Activated CD8-positive, alpha-beta memory T cell treated with anti-CD3 and anti-CD28 coated beads, Interleukin-2, amount 10 ng/mL, durations not matched to agents 7 days and 5 days (primary cell): ENCODE measurements at regions not wholly inside any gene's neighbourhood (a gene's known extent, or its start where the extent isn't known, plus 50 kb on each side); places are given as distances from the start of the nearest gene placed in this dataset.

Experiments
- ATAC-seq: fragments of 150-1000 bp; cut with Tn5 transposase; one replicate; pipeline ENCODE4 v1.10.0; 2021; ENCODE audit warnings: moderate library complexity
- CTCF ChIA-PET: fragments of 350-600 bp; sonication (Branson Sonifier 250); formaldehyde crosslinking; loops from one replicate; lab custom pipeline; 2021; ENCODE audit warnings: antibody characterized with exemption; lab: Charles Lee
- DNase-seq: peaks from one replicate; pipeline ENCODE4 v3.0.0-alpha.2; 2020
- H3K27ac Mint-ChIP-seq: one replicate; pipeline ENCODE4 v1.8.0; 2021; ENCODE audit warnings: mild to moderate bottlenecking, mixed read lengths
- H3K27me3 Mint-ChIP-seq: one replicate; pipeline ENCODE4 v1.8.0; 2021; ENCODE audit warnings: mixed read lengths
- H3K36me3 Mint-ChIP-seq: one replicate; pipeline ENCODE4 v1.8.0; 2021; ENCODE audit warnings: mild to moderate bottlenecking, mixed read lengths
- H3K4me1 Mint-ChIP-seq: one replicate; pipeline ENCODE4 v1.8.0; 2021; ENCODE audit warnings: mixed read lengths
- H3K4me3 Mint-ChIP-seq: one replicate; pipeline ENCODE4 v1.8.0; 2021; ENCODE audit warnings: mild to moderate bottlenecking, moderate library complexity, mixed read lengths
- H3K9me3 Mint-ChIP-seq: one replicate; pipeline ENCODE4 v1.8.0; 2022; ENCODE audit warnings: low read depth, mixed read lengths

- Mint-ChIP-seq H3K4me3 (no peak overlapping the region), H3K27me3 (no peaks in the 10 kb centered on the region), H3K36me3 (no peaks in the 10 kb centered on the region), H3K27ac (no peak overlapping the region), H3K4me1 (no peaks in the 10 kb centered on the region), H3K9me3 (no peaks in the 10 kb centered on the region)
- no peak for ATAC-seq
- CTCF ChIA-PET = no interaction called here
- DNase-seq = no peak
These were observed 828.5 kb upstream of the NECTIN3 start for GRCh38 chr3:110243081-110243480.

DNA sequence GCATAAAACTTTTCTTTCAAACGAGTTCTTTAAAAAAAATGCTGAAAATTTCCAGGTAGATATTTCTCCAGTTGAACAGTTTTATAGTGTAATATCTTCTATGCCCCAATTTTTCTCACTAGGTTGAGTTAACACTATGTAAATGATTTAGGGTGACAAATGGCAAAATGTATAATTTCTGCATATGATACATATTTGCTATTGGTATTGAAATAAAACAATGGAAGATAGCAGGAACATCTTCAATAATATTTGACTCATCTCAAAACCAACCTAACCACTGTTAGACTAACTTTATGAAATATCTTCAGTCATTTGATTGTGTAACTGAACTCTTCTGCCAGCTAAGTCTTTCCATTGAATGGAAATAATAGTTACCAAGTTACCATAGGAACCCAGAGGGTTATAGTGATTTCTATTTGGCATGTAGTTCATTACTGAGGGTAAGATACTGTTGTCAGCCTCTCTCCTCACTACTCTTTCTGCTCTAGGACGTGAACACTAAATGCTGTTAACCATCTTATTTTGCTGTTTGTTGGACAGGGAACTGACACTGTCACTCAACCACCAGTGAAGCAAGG, 824.7 kb upstream of the NECTIN3 start:
- Mint-ChIP-seq H3K4me3 (no peak overlapping the region), H3K27ac (no peak overlapping the region), H3K4me1 (no peaks in the 10 kb centered on the region), H3K27me3 (no peaks in the 10 kb centered on the region), H3K36me3 (no peaks in the 10 kb centered on the region), H3K9me3 (no peaks in the 10 kb centered on the region)
- no peak for DNase-seq
- no peak for ATAC-seq
- CTCF ChIA-PET = no interaction called here

DNA sequence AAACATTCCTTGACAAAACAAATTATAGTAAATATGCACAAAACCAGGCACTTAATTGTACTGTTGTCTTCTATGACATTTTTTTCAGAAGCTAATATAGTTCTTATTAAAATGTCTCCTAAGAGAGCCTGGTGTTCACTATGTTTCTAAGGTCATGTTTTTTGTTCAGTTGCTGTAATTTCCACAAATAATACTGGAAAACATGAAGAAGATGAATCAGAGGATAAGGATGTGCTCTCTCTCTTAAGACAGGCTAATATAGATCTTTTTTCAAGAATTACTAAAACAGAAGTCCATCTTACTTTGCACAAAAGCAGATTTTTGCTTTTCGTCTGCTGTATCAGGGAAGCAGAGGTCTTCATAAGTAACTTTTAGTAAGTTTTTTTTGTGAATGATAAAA, 823.0 kb upstream of the NECTIN3 start:
- no peaks in the 10 kb centered on the region for H3K9me3 Mint-ChIP-seq
- H3K27me3 Mint-ChIP-seq = no peaks in the 10 kb centered on the region
- CTCF ChIA-PET = no interaction called here
- no peaks in the 10 kb centered on the region for H3K36me3 Mint-ChIP-seq
- DNase-seq = no peak
- no peak overlapping the region for H3K4me3 Mint-ChIP-seq
- ATAC-seq = no peak
- H3K27ac Mint-ChIP-seq = no peak overlapping the region
- no peaks in the 10 kb centered on the region for H3K4me1 Mint-ChIP-seq

DNA sequence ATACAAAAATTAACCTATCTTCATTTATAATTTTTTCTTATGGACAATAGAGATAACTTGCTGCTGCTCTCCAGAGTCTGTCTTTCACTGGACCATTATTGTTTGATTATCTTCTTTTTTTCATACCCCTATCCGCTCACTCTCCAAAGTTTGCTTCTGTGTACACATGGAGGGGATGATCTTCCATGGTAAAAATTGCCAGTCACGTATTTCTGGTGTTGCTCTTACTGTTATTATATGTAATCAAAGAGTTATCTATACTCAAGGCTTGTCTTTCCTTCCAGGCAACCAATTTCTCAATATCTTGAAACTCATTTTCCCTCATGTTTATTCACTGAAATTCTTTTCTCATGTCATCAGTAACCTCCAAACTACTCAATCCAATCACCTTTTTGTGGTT, 817.8 kb upstream of the NECTIN3 start:
- DNase-seq = no peak
- Mint-ChIP-seq H3K27me3 (no peaks in the 10 kb centered on the region), H3K36me3 (no peaks in the 10 kb centered on the region), H3K9me3 (no peaks in the 10 kb centered on the region), H3K4me3 (no peak overlapping the region), H3K4me1 (no peaks in the 10 kb centered on the region), H3K27ac (no peak overlapping the region)
- CTCF ChIA-PET = no interaction called here
- ATAC-seq = no peak

GRCh38 chr3:110254591-110254990, 817.0 kb upstream of the NECTIN3 start:
- Mint-ChIP-seq H3K9me3 (no peaks in the 10 kb centered on the region), H3K27me3 (no peaks in the 10 kb centered on the region), H3K36me3 (no peaks in the 10 kb centered on the region), H3K27ac (no peak overlapping the region), H3K4me3 (no peak overlapping the region), H3K4me1 (no peaks in the 10 kb centered on the region)
- ATAC-seq = no peak
- no peak for DNase-seq
- CTCF ChIA-PET = no interaction called here

DNA sequence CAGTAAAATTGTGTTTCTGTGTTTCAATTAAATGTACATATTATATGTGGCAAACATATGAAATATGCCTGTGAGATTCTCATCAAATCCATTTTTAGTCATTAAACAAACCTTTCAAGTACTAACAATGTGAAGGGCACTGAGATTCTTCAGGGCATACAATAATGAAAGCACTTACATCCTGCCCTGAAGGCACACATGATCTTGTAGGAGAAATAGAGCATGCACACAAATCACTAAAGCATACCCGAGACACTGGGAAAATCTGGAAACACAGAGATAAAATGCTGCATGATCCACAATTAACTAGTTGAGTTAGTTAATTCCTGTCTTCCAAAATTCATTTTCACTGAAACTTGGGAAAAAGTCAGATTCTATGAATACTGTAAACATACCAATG, 810.5 kb upstream of the NECTIN3 start:
- DNase-seq (no peak), ATAC-seq (no peak)
- Mint-ChIP-seq H3K36me3 (no peaks in the 10 kb centered on the region), H3K4me3 (no peak overlapping the region), H3K27ac (no peak overlapping the region), H3K27me3 (no peaks in the 10 kb centered on the region), H3K9me3 (no peaks in the 10 kb centered on the region), H3K4me1 (no peaks in the 10 kb centered on the region)
- CTCF ChIA-PET = no interaction called here

DNA sequence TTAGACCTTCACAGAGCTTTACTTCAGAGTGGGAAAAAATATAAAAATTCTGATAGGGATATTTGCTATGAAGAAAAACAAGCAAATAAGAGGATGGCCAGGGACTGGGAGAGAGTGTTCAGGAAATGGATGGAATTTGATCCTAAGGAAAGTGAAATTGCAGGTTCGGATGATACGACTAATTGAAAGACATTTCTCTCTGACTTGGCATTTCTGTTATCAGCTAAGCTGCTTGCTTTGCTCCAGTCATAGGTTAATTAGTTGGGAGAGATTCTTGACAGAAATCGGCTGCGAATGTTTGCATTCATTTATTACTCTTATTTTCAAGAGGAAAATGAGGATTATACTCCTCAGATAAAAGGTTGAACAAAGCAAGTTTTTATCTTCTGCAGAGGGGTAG, 808.7 kb upstream of the NECTIN3 start:
- Mint-ChIP-seq H3K36me3 (no peaks in the 10 kb centered on the region), H3K9me3 (no peaks in the 10 kb centered on the region), H3K27me3 (no peaks in the 10 kb centered on the region), H3K27ac (no peak overlapping the region), H3K4me1 (no peaks in the 10 kb centered on the region), H3K4me3 (no peak overlapping the region)
- CTCF ChIA-PET = no interaction called here
- ATAC-seq (no peak), DNase-seq (no peak)

DNA sequence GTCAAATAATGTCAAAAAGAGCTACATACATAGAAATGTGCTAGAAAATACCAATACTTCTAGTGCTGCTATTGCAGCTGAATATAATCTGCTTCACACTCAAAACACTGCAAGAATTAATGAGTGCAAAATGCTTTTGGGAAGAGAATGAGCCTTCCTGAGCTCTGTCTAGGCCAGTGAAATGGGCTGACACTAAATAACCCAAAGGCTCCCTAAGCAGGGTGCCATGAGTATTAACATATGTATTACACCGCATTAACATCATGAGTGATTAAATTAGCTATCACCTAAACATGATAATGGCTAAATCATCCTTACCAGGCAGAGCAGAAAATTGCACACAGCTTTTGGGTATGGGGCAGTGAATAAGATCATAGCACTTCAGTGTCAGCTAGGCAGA, 806.3 kb upstream of the NECTIN3 start:
- no peak for ATAC-seq
- Mint-ChIP-seq H3K4me3 (no peak overlapping the region), H3K36me3 (no peaks in the 10 kb centered on the region), H3K4me1 (no peaks in the 10 kb centered on the region), H3K9me3 (no peaks in the 10 kb centered on the region), H3K27me3 (no peaks in the 10 kb centered on the region), H3K27ac (no peak overlapping the region)
- DNase-seq = no peak
- CTCF ChIA-PET = no interaction called here

GRCh38 chr3:110267304-110267845, 804.2 kb upstream of the NECTIN3 start:
- Mint-ChIP-seq H3K27me3 (no peaks in the 10 kb centered on the region), H3K36me3 (no peaks in the 10 kb centered on the region), H3K4me3 (no peak overlapping the region), H3K4me1 (no peaks in the 10 kb centered on the region), H3K27ac (no peak overlapping the region), H3K9me3 (no peaks in the 10 kb centered on the region)
- DNase-seq = no peak
- CTCF ChIA-PET = no interaction called here
- no peak for ATAC-seq

- Mint-ChIP-seq H3K4me1 (no peaks in the 10 kb centered on the region), H3K27me3 (no peaks in the 10 kb centered on the region), H3K27ac (no peak overlapping the region), H3K9me3 (no peaks in the 10 kb centered on the region), H3K36me3 (no peaks in the 10 kb centered on the region), H3K4me3 (no peak overlapping the region)
- CTCF ChIA-PET = no interaction called here
- DNase-seq = no peak
- no peak for ATAC-seq
These were observed 799.1 kb upstream of the NECTIN3 start for GRCh38 chr3:110272525-110272924.

DNA sequence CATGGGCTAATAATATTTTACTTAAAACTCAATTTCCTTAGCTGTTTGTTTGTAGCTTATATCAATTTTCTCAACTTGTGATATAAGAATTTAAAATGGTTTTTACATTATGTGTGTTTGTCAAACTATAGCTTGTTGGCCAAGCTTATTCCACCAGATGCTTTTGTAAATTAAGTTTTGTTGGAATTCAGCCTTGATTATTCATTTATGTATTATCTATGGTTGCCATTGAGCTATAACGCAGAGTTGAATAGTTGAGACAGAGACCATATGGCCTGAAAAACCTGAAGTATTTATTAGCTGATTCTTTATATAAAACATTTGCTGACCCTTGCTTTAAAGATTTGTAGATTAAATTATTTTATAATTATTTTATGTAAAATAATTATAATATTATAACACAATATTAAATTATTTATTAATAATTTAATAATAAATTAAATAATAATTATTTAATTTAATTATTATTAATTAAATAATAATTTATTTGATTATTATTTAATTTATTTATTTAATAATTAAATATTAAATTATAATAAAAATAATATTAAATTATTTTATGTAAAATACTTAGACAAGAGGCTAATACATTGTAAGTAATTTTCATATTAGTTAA, 779.6 kb upstream of the NECTIN3 start:
- H3K4me1 Mint-ChIP-seq = no peaks in the 10 kb centered on the region
- CTCF ChIA-PET = interaction anchor here (1.0 kb wide), 1 partner anchor 22 kb away, joined by 3 read pairs; no protein-coding TSS in a partner anchor
- H3K4me3 Mint-ChIP-seq = no peak overlapping the region
- DNase-seq (no peak), ATAC-seq (no peak)
- peaks cover 3% of the 10 kb centered on the region for H3K27me3 Mint-ChIP-seq
- no peak overlapping the region for H3K27ac Mint-ChIP-seq
- H3K9me3 Mint-ChIP-seq = peaks cover 14% of the 10 kb centered on the region
- H3K36me3 Mint-ChIP-seq = peaks cover 5% of the 10 kb centered on the region

- no peaks in the 10 kb centered on the region for H3K4me1 Mint-ChIP-seq
- CTCF ChIA-PET = no interaction called here
- H3K4me3 Mint-ChIP-seq = no peak overlapping the region
- H3K27me3 Mint-ChIP-seq = peaks cover 3% of the 10 kb centered on the region
- H3K36me3 Mint-ChIP-seq = peaks cover 5% of the 10 kb centered on the region
- no peak overlapping the region for H3K27ac Mint-ChIP-seq
- ATAC-seq = no peak
- no peak for DNase-seq
- H3K9me3 Mint-ChIP-seq = peaks cover 14% of the 10 kb centered on the region
These were observed 778.0 kb upstream of the NECTIN3 start for GRCh38 chr3:110293660-110294059.

DNA sequence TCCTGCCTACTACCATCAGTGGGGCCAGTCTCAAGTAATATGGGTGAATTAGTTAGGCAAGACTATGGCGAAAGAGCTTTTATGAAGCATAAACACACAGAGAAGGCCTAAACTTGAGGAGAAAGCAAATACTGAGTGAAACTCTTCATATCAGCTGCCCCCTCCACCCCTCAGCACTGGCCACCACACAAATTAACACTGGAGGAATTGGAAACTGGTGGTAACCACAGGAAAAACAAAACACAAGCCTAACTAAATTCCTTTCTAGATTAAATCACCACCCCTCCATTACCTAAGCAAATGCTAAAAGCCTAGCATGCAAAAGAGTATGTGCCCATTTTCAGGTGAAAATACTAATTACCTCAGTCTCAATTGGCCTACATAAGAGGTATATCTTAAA, 774.7 kb upstream of the NECTIN3 start:
- no peaks in the 10 kb centered on the region for H3K27me3 Mint-ChIP-seq
- DNase-seq (no peak), ATAC-seq (no peak)
- peaks cover 3% of the 10 kb centered on the region for H3K36me3 Mint-ChIP-seq
- no peaks in the 10 kb centered on the region for H3K4me1 Mint-ChIP-seq
- no peak overlapping the region for H3K27ac Mint-ChIP-seq
- peaks cover 12% of the 10 kb centered on the region for H3K9me3 Mint-ChIP-seq
- no peak overlapping the region for H3K4me3 Mint-ChIP-seq
- CTCF ChIA-PET = no interaction called here

DNA sequence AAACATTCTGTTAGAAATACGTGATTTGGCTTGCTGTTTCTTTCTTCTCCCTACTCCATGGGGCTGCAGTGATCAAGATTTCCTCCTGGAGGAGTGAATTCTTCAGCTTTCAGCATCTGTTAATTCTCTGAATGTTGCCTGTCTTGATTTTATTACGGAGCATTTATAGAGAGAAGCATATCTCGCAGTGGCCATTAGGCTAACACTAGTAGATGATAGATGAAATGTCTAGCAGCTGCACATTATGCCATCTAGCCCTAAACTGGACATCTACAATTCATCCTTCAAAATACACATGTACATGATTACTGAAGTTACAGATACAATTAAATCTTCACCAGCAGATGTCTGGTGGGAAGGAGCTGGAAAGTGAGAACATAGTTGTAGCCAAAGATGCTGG, 769.8 kb upstream of the NECTIN3 start:
- Mint-ChIP-seq H3K4me1 (peaks cover 2% of the 10 kb centered on the region), H3K9me3 (no peaks in the 10 kb centered on the region), H3K27ac (no peak overlapping the region), H3K4me3 (no peak overlapping the region), H3K27me3 (no peaks in the 10 kb centered on the region), H3K36me3 (no peaks in the 10 kb centered on the region)
- ATAC-seq (no peak), DNase-seq (no peak)
- CTCF ChIA-PET = no interaction called here
